ENCODE measurements at regions not wholly inside any gene's neighbourhood (a gene's known extent, or its start where the extent isn't known, plus 50 kb on each side); places are given as distances from the start of the nearest gene placed in this dataset.

GRCh38 chr12:97038834-97039233 lies 131.8 kb downstream of the NEDD1 start:
- TF ChIP-seq PPARA (CRISPR knock-in tag; IDR thresholded peaks at IDR 0.05; ENCODE audit: borderline replicate concordance) (no peak), PATZ1 (CRISPR knock-in tag; IDR thresholded peaks at IDR 0.05; ENCODE audit: borderline replicate concordance) (no peak), GLIS3 (CRISPR knock-in tag; IDR thresholded peaks at IDR 0.05) (no peak), ZNF565 (CRISPR knock-in tag; conservative IDR thresholded peaks at IDR 0.05; ENCODE audit: low read depth) (no peak)

Measured in SK-N-SH treated with all-trans-retinoic acid at 6 μM for 48 hours (cell line).